Heart right ventricle (tissue), 16 donors: ENCODE measurements at regions not wholly inside any gene's neighbourhood (a gene's known extent, or its start where the extent isn't known, plus 50 kb on each side); places are given as distances from the start of the nearest gene placed in this dataset.
A peak's percentile ranks its signal among the peaks of the same experiment; 100 is the strongest.

Experiments used
- ATAC-seq, 8 donors: fragments of 200-7000 bp; cut with Tn5 transposase; one replicate each; pipeline ENCODE4 v1.9.1; 2020; ENCODE audit warnings: mild to moderate bottlenecking in 8 of 8, moderate library complexity in 8 of 8, moderate number of reproducible peaks in 1 of 8
- DNase-seq, 2 donors: peaks; one replicate each; pipeline ENCODE4 v3.0.0-alpha.2; 2020
- H3K27ac ChIP-seq, 10 donors: fragments of 200-600 bp; sonication (generic) in 2 of 10; one replicate each; pipeline versions ENCODE4 v1.5.0 to v1.8.0; 2020 to 2022; ENCODE audit warnings: mild to moderate bottlenecking in 3 of 10
- H3K27me3 ChIP-seq, 7 donors: fragments of 200-600 bp; one replicate each; pipeline ENCODE4 v1.8.0; 2021 to 2022; ENCODE audit warnings: mild to moderate bottlenecking in 2 of 7
- H3K36me3 ChIP-seq, 9 donors: fragments of 200-600 bp; sonication (generic) in 1 of 9; one replicate each; pipeline versions ENCODE4 v1.5.0 to v1.8.0; 2020 to 2022; ENCODE audit warnings: mild to moderate bottlenecking in 2 of 9
- H3K4me1 ChIP-seq, 9 donors: fragments of 200-600 bp; sonication (generic) in 1 of 9; one replicate each; pipeline versions ENCODE4 v1.5.0 to v1.8.0; 2020 to 2022; ENCODE audit warnings: mild to moderate bottlenecking in 4 of 9
- H3K4me3 ChIP-seq, 10 donors: fragments of 200-600 bp; sonication (generic) in 2 of 10; one replicate each; pipeline versions ENCODE4 v1.5.0 to v1.8.0; 2020 to 2022; ENCODE audit warnings: mild to moderate bottlenecking in 7 of 10, moderate library complexity in 2 of 10
- H3K9me3 ChIP-seq, 11 donors: fragments of 200-600 bp in 10 of 11; sonication (generic) in 2 of 11; one replicate each; pipeline versions ENCODE4 v1.5.0 to v1.8.0; 2013 to 2022; ENCODE audit warnings: mild to moderate bottlenecking in 2 of 11, control low read depth in 1 of 11, moderate library complexity in 1 of 11
- WGBS, 2 donors: extraction: QIAGEN DNeasy Blood & Tissue Kit; methylation state at CpG; one replicate each; pipeline ENCODE4 v1.1.7; 2013; ENCODE audit warnings: inconsistent platforms in 1 of 2; 5-methylcytosine and 5-hydroxymethylcytosine counted together
- intact Hi-C, 10 donors: fragments of 100-400 bp; cut with DNase I; formaldehyde crosslinking; loops; one replicate each; pipeline versions ENCODE4 v1.11.1 to v1.14.2; 2022
- TF ChIP-seq, protein P1 (sequence below), 9 donors: fragments of 200-600 bp; sonication (generic) in 2 of 9; IDR thresholded peaks; one replicate each; pipeline versions ENCODE4 v1.5.0 to v1.8.0; 2021 to 2022; ENCODE audit warnings: antibody characterized with exemption in 9 of 9, mild to moderate bottlenecking in 5 of 9, moderate library complexity in 1 of 9
- donor health status: Arrhythmogenic right ventricular cardiomyopathy.
- donor health status: ischemic (EF 13 %, LVEDD 7.1; RV severe dilation, severe dysfunction).
- donor health status: healthy with polysubstance abuse.
- donor health status: DM: no; HTN: yes; CAD: no.
- donor health status: DM: no; HTN: no; CAD: no.
- donor health status: ischemic (EF 25% LVEDD 6.9; RV normal size, moderate dysfunction).
- donor health status: ischemic (EF 25% LVEDD 5.7; RV mildly dilated, moderate dysfunction).
- donor health status: healthy.
- donor health status: DM: yes; HTN: yes; CAD: no.
- donor health status: Ischemic cardiomyopathy.
- donor health status: ischemic (EF 35%, LVEDD 5.7; RV mildly dilated, moderate dysfunction).
- donor health status: nonischemic (EF 11% LVEDD 7.7; RV severe dilation, severe dysfunction).
- donor health status: DM: yes; HTN: yes; CAD: no.
- donor health status: PGD.
- donor health status: ischemic (EF 29% LVEDD 5.4; RV normal size, mild dysfunction).
- donor health status: nonischemic (EF 23%, LVEDD 6.1; RV moderate dilation, normal function).

DNA sequence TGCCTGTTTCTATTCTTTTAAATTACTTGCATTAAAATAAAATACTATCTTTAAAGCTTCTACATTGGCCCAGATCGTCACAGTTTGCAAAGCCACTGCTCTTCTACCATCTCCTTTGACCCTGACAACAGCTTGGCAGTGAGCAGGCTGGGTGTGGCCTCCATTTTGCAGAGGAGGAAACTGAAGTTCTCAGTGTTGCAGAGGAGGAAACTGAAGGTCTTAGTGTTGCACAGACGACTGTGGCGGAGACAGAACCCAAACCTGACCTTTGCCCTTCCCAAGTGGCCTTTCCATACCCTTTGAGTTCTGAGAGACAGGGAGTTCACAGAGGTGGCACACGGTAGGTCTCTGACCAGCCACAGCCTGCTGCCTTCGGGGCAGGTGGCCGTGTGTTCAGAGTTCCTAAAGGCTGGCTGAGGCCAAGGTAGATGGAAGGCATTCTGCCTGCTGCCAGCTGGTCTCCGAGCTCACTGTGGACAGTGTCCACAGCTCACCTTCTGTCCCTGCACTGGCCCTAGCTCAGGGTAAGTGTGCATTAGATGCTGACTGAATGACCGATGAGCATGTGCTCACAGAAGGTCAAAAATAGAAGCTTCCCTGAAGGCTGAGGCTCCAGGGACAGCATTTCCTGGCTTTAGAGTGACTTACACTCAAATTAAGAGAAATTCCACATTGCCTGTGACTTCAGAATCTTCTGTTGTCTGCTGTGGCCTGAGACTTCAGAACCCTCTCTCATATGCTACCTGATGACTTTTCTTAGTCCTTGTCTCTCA is 113.5 kb upstream of the SLC24A3 start:
- peaks cover 0 to 8% (median 0%) of the 10 kb centered on the region in 9 donors for H3K4me1 ChIP-seq
- 62 to 70% methylated on average over 8 of the region's 8 CpGs for WGBS, 2 donors
- TF ChIP-seq, protein P1, sequence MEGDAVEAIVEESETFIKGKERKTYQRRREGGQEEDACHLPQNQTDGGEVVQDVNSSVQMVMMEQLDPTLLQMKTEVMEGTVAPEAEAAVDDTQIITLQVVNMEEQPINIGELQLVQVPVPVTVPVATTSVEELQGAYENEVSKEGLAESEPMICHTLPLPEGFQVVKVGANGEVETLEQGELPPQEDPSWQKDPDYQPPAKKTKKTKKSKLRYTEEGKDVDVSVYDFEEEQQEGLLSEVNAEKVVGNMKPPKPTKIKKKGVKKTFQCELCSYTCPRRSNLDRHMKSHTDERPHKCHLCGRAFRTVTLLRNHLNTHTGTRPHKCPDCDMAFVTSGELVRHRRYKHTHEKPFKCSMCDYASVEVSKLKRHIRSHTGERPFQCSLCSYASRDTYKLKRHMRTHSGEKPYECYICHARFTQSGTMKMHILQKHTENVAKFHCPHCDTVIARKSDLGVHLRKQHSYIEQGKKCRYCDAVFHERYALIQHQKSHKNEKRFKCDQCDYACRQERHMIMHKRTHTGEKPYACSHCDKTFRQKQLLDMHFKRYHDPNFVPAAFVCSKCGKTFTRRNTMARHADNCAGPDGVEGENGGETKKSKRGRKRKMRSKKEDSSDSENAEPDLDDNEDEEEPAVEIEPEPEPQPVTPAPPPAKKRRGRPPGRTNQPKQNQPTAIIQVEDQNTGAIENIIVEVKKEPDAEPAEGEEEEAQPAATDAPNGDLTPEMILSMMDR (IDR thresholded peaks at IDR 0.05): no peak
- H3K27ac ChIP-seq: no peak overlapping the region
- DNase-seq (no peak), ATAC-seq (peak in 5 of 8 donors; percentile 12 to 59 (median 37))
- no peaks in the 10 kb centered on the region for H3K27me3 ChIP-seq
- intact Hi-C loops: no loop called here
- H3K36me3 ChIP-seq: no peaks in the 10 kb centered on the region
- H3K4me3 ChIP-seq: no peak overlapping the region
- H3K9me3 ChIP-seq: peaks cover 0 to 6% (median 0%) of the 10 kb centered on the region in 11 donors

DNA sequence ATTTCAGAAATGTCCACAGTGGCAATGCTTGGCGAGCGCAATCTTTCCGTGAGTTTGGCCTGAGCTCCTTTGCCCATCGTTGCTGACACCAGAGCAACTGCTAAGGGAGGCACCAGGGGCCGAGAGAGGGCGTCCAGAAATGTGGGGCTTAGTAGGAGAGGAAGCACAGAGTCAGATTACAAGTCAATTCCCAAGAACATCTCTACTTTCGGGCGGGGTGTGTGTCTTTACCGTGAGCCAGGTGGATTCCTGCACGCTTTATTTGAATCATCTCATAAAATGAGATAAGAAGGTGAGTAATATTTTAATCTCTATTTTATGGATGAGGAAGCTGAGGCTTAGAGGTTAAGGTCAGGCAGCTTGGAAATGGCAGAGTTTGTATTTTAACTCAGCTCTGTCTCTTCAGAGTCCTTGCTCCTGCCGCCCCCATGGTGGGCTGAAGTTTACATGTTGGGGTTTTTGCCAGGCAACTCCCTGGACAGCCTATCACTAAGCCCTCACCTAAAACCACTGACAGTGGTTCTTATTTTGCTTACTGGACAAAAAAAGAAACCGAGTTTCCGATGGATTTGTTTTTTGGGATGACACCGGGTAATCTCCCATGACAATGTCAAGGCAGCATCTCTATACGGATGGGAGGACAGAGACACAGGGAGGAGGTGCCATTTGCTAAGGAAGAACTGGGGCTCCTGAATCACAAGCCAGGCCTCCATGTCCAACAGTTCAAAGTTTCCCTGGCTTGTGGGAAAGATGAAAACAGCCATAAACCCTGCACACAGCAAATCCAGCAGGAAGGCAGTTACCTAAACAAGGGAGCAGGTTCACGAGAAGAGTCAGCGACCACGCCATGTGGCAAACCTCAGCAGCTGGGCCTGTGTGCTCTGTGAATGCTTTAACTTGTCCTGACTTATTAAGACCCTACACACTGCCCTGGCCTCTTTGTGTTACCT is 112.6 kb upstream of the SLC24A3 start:
- Histone ChIP-seq H3K27me3 (no peaks in the 10 kb centered on the region), H3K9me3 (peaks cover 0 to 6% (median 0%) of the 10 kb centered on the region in 11 donors), H3K27ac (no peak overlapping the region), H3K4me1 (peaks cover 0 to 8% (median 0%) of the 10 kb centered on the region in 9 donors), H3K4me3 (no peak overlapping the region), H3K36me3 (no peaks in the 10 kb centered on the region)
- intact Hi-C loops: no loop called here
- DNase-seq (no peak), ATAC-seq (no peak)
- TF ChIP-seq, protein P1 (IDR thresholded peaks at IDR 0.05): no peak
- WGBS, 2 donors: 80 to 84% methylated on average over 18 of the region's 18 CpGs

DNA sequence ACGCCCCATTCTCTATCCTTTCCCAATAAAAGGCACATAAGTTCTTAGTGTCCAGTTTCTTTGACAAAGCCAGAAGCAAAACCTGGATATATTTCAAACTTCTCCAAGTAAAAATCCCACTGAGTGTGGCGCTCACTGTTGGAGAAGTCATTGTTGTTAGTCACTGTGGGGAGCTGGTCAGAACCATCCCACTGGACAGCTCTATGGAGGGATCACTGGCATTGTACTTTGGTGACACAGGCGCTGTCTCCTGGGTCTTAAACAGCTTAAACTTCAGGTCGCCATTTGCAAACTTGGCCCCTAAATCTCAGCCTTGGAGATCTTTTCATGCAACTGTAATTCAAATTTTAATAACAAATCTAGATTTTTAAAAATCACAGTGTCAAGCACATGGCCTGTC is 111.5 kb upstream of the SLC24A3 start:
- Histone ChIP-seq H3K36me3 (no peaks in the 10 kb centered on the region), H3K27me3 (no peaks in the 10 kb centered on the region), H3K4me3 (no peak overlapping the region), H3K9me3 (peaks cover 0 to 6% (median 0%) of the 10 kb centered on the region in 11 donors), H3K27ac (no peak overlapping the region), H3K4me1 (peaks cover 0 to 8% (median 0%) of the 10 kb centered on the region in 9 donors)
- TF ChIP-seq, protein P1 (IDR thresholded peaks at IDR 0.05): no peak
- DNase-seq: no peak
- WGBS, 2 donors: 77 to 78% methylated on average over 4 of the region's 4 CpGs
- ATAC-seq: no peak
- intact Hi-C loops: no loop called here

DNA sequence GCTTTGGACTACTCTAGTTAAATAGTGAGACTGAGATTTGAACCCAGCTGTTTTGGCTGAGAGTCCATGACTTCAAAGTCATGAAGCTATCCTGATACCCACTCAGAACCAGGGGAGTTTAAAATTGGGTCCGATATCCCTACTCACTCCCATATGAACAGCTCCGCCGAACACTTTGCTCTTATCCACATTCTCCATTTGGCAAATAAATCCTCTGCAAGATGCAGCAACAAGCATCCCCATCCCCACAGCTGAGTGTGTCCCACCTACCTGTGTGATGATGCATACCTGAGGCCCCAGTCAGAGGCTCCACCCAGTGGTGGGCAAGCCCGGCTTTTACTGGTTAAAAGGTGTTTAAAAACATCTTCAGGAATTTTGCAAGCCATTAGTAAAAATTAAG is 108.3 kb upstream of the SLC24A3 start:
- intact Hi-C loops: no loop called here
- H3K9me3 ChIP-seq: peaks cover 0 to 6% (median 0%) of the 10 kb centered on the region in 11 donors
- no peak overlapping the region for H3K27ac ChIP-seq
- 91 to 92% methylated on average over 4 of the region's 4 CpGs for WGBS, 2 donors
- H3K4me1 ChIP-seq: peaks cover 0 to 2% (median 0%) of the 10 kb centered on the region in 9 donors
- DNase-seq: no peak
- H3K27me3 ChIP-seq: no peaks in the 10 kb centered on the region
- H3K4me3 ChIP-seq: no peak overlapping the region
- no peak for ATAC-seq
- H3K36me3 ChIP-seq: no peaks in the 10 kb centered on the region
- TF ChIP-seq, protein P1 (IDR thresholded peaks at IDR 0.05): no peak
